CD14-positive monocyte (primary cell): ENCODE measurements at regions not wholly inside any gene's neighbourhood (a gene's known extent, or its start where the extent isn't known, plus 50 kb on each side); places are given as distances from the start of the nearest gene placed in this dataset.

Source experiments
- DNase-seq, 3 donors: peaks; one replicate each; pipeline ENCODE4 v3.0.0-alpha.2; 2011 to 2022
- H2AFZ ChIP-seq: 2 replicates; pipeline ENCODE4 v1.6.0; 2012; ENCODE audit warnings: mild to moderate bottlenecking, low read depth, low read length, inconsistent platforms; ENCODE audit not compliant: insufficient read depth, poor library complexity, severe bottlenecking
- H3K27ac ChIP-seq, 2 donors: 1 replicate in 1 of 2; 2 replicates in 1 of 2; pipeline ENCODE4 v1.5.1; 2012 to 2013; ENCODE audit warnings: low read length in 2 of 2, control low read depth in 1 of 2, inconsistent platforms in 1 of 2, low read depth in 1 of 2, mild to moderate bottlenecking in 1 of 2
- H3K27me3 ChIP-seq, 2 donors: one replicate each; pipeline versions ENCODE4 v1.6.0 to v1.6.1; 2011 to 2013; ENCODE audit warnings: low read length in 2 of 2; ENCODE audit not compliant: control insufficient read depth in 2 of 2, insufficient read depth in 2 of 2
- H3K36me3 ChIP-seq, 2 donors: replicated peaks in 1 of 2; 1 replicate in 1 of 2; 2 replicates in 1 of 2; pipeline versions ENCODE4 v1.5.1 to v1.6.1; 2012 to 2013; ENCODE audit warnings: low read length in 2 of 2, control low read depth in 1 of 2, inconsistent platforms in 1 of 2, mild to moderate bottlenecking in 1 of 2; ENCODE audit not compliant: insufficient read depth in 2 of 2, control insufficient read depth in 1 of 2
- H3K4me1 ChIP-seq, 2 donors: 1 replicate in 1 of 2; 2 replicates in 1 of 2; pipeline versions ENCODE4 v1.5.1 to v1.6.1; 2012 to 2013; ENCODE audit warnings: low read length in 2 of 2, control low read depth in 1 of 2, inconsistent platforms in 1 of 2, mild to moderate bottlenecking in 1 of 2, moderate library complexity in 1 of 2; ENCODE audit not compliant: insufficient read depth in 2 of 2, control insufficient read depth in 1 of 2
- H3K4me2 ChIP-seq: replicated peaks from 2 replicates; pipeline ENCODE3; 2012; ENCODE audit warnings: low read length, moderate library complexity, mild to moderate bottlenecking; ENCODE audit not compliant: poor library complexity, severe bottlenecking; ENCODE audit errors: extremely low read depth
- H3K4me3 ChIP-seq, 3 experiments: fragments of 200-600 bp in 1 of 3; sonication (generic) in 1 of 3; replicated peaks in 1 of 3; 1 replicate in 2 of 3; 2 replicates in 1 of 3; pipeline ENCODE4 v1.5.1; 2011 to 2013; ENCODE audit warnings: low read length in 3 of 3, mild to moderate bottlenecking in 3 of 3, control low read depth in 2 of 3, low read depth in 2 of 3, inconsistent platforms in 1 of 3, moderate library complexity in 1 of 3
- H3K79me2 ChIP-seq: 2 replicates; pipeline ENCODE4 v1.6.0; 2012; ENCODE audit warnings: mild to moderate bottlenecking, control low read depth, inconsistent platforms, low read length, moderate library complexity; ENCODE audit not compliant: insufficient read depth
- H3K9ac ChIP-seq: 2 replicates; pipeline ENCODE4 v1.6.0; 2017; ENCODE audit warnings: low read length, mild to moderate bottlenecking; ENCODE audit not compliant: insufficient read depth, poor library complexity, severe bottlenecking
- H3K9me3 ChIP-seq, 2 donors: replicated peaks in 1 of 2; 1 replicate in 1 of 2; 2 replicates in 1 of 2; pipeline versions ENCODE4 v1.5.1 to v1.6.1; 2012 to 2013; ENCODE audit warnings: low read length in 2 of 2, control low read depth in 1 of 2; ENCODE audit not compliant: control insufficient read depth in 1 of 2, insufficient read depth in 1 of 2
- H4K20me1 ChIP-seq: 2 replicates; pipeline ENCODE4 v1.6.0; 2012; ENCODE audit warnings: mild to moderate bottlenecking, low read length, control low read depth, moderate library complexity; ENCODE audit not compliant: insufficient read depth
- H3K27ac Mint-ChIP-seq, 7 donors: one replicate each; pipeline ENCODE4 v1.8.0; 2020; ENCODE audit warnings: mild to moderate bottlenecking in 7 of 7, mixed read lengths in 7 of 7, moderate library complexity in 6 of 7, inconsistent platforms in 2 of 7
- H3K27me3 Mint-ChIP-seq, 3 donors: one replicate each; pipeline ENCODE4 v1.8.0; 2021 to 2022; ENCODE audit warnings: low read depth in 3 of 3, mild to moderate bottlenecking in 3 of 3, mixed read lengths in 3 of 3, moderate library complexity in 3 of 3, inconsistent platforms in 1 of 3
- H3K36me3 Mint-ChIP-seq, 2 donors: one replicate each; pipeline ENCODE4 v1.8.0; 2020; ENCODE audit warnings: mixed read lengths in 2 of 2, inconsistent platforms in 1 of 2, mild to moderate bottlenecking in 1 of 2
- H3K4me1 Mint-ChIP-seq: one replicate; pipeline ENCODE4 v1.8.0; 2020; ENCODE audit warnings: mild to moderate bottlenecking, mixed read lengths
- H3K4me3 Mint-ChIP-seq, 2 donors: one replicate each; pipeline ENCODE4 v1.8.0; 2020; ENCODE audit warnings: mild to moderate bottlenecking in 2 of 2, mixed read lengths in 2 of 2, moderate library complexity in 1 of 2
- H3K9me3 Mint-ChIP-seq, 7 donors: one replicate each; pipeline ENCODE4 v1.8.0; 2020 to 2022; ENCODE audit warnings: mixed read lengths in 7 of 7, mild to moderate bottlenecking in 6 of 7, moderate library complexity in 6 of 7, inconsistent platforms in 2 of 7
- CTCF ChIP-seq: fragments of 200-600 bp; IDR thresholded peaks from one replicate; pipeline ENCODE4 v1.8.0; 2022; ENCODE audit warnings: antibody characterized with exemption, mild to moderate bottlenecking
- WGBS: methylation state at CpG from one replicate; pipeline ENCODE4 v1.1.5; 2013; ENCODE audit warnings: missing lambda C conversion rate; ENCODE audit not compliant: insufficient coverage; 5-methylcytosine and 5-hydroxymethylcytosine counted together
- intact Hi-C, 2 donors: fragments of 100-400 bp; cut with micrococcal nuclease; formaldehyde crosslinking; loops; one replicate each; pipeline versions ENCODE4 v1.15.0 to v1.15.1; 2023

- WGBS, result 94% methylated on average over 10 of the region's 10 CpGs
- no peak overlapping the region for H3K4me3 ChIP-seq
- H3K4me1 ChIP-seq, result no peaks in the 10 kb centered on the region
- no peak overlapping the region for H2AFZ ChIP-seq
- no peak for DNase-seq
- H3K4me2 ChIP-seq, result no peak overlapping the region
- no peaks in the 10 kb centered on the region for H3K36me3 Mint-ChIP-seq
- H3K27me3 ChIP-seq, result no peaks in the 10 kb centered on the region
- peaks cover 0 to 4% (median 1%) of the 10 kb centered on the region in 3 donors for H3K27me3 Mint-ChIP-seq
- no peak overlapping the region for H3K4me3 Mint-ChIP-seq
- no peaks in the 10 kb centered on the region for H3K9me3 ChIP-seq
- H3K4me1 Mint-ChIP-seq, result no peaks in the 10 kb centered on the region
- H3K9me3 Mint-ChIP-seq, result no peaks in the 10 kb centered on the region
- TF ChIP-seq CTCF, result no peak
- H3K27ac Mint-ChIP-seq, result no peak overlapping the region
- no peak overlapping the region for H3K27ac ChIP-seq
- H3K36me3 ChIP-seq, result no peaks in the 10 kb centered on the region
- H3K79me2 ChIP-seq, result no peaks in the 10 kb centered on the region
- intact Hi-C loops, result no loop called here
- no peak overlapping the region for H3K9ac ChIP-seq
- H4K20me1 ChIP-seq, result no peaks in the 10 kb centered on the region
Measured at GRCh38 chr22:48551061-48551460, 1276.6 kb downstream of the BRD1 start.

DNA sequence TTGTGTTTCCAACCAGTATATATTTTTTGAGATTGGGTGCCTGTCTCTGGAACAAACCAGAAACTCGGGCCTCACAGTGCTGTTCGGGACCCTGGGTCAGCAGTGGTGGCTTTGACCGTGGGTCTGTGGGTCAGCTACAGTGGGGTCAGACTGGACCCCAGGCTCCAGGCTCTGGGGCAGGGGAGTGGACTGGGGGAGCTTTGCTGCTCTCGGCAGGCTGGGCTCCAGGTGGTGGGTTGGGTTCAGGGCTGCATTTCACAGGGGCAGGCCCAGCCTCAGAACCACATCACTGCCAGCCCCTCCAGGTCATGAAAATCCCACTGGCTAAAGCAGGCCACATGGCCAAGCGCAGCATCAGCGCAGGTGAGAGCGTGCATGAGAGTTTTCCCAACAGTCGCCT, 1279.3 kb downstream of the BRD1 start:
- H3K4me3 Mint-ChIP-seq, result no peak overlapping the region
- H3K4me1 Mint-ChIP-seq, result no peaks in the 10 kb centered on the region
- H3K27ac Mint-ChIP-seq, result no peak overlapping the region
- Histone ChIP-seq H4K20me1 (no peaks in the 10 kb centered on the region), H3K4me2 (no peak overlapping the region), H3K4me3 (no peak overlapping the region), H2AFZ (no peak overlapping the region), H3K79me2 (no peaks in the 10 kb centered on the region), H3K36me3 (no peaks in the 10 kb centered on the region), H3K27me3 (no peaks in the 10 kb centered on the region), H3K9ac (no peak overlapping the region), H3K27ac (no peak overlapping the region), H3K4me1 (no peaks in the 10 kb centered on the region), H3K9me3 (no peaks in the 10 kb centered on the region)
- DNase-seq, result no peak
- 98% methylated on average over 7 of the region's 8 CpGs for WGBS
- no peaks in the 10 kb centered on the region for H3K36me3 Mint-ChIP-seq
- no peak for TF ChIP-seq CTCF
- intact Hi-C loops, result no loop called here
- H3K27me3 Mint-ChIP-seq, result peaks cover 0 to 1% (median 0%) of the 10 kb centered on the region in 3 donors
- no peaks in the 10 kb centered on the region for H3K9me3 Mint-ChIP-seq
